ENCODE measurements at regions not wholly inside any gene's neighbourhood (a gene's known extent, or its start where the extent isn't known, plus 50 kb on each side); places are given as distances from the start of the nearest gene placed in this dataset.
"Not testable (repeated sequence)": the region's sequence is repeated elsewhere in the genome, so short reads cannot be mapped to it uniquely, and the experiment has no call there.

GRCh38 chr6:100229512-100229911, 235.2 kb downstream of the SIM1 start:
- Histone ChIP-seq H3K36me3 (no peaks in the 10 kb centered on the region), H3K9me3 (no peaks in the 10 kb centered on the region), H3K4me1 (peaks cover 0 to 8% (median 0%) of the 10 kb centered on the region in 12 donors), H3K27ac (peak overlapping the region in 1 of 12 donors; percentile 11), H3K4me3 (peak overlapping the region in 8 of 12 donors; percentile 46 to 60 (median 52)), H3K27me3 (peaks cover 0 to 4% (median 0%) of the 10 kb centered on the region in 9 donors)
- WGBS, 4 donors: 76 to 81% (median 78%) methylated on average over 5 of the region's 5 CpGs
- intact Hi-C loops (cut with DNase I): no loop called here
- no peak for DNase-seq
- ATAC-seq: no peak
- TF ChIP-seq POLR2A (IDR thresholded peaks at IDR 0.05) (no peak), CTCF (IDR thresholded peaks at IDR 0.05) (no peak)

- peak overlapping the region; percentile 23 to 60 (median 50) for H3K4me3 ChIP-seq
- H3K27me3 ChIP-seq: peaks cover 0 to 4% (median 0%) of the 10 kb centered on the region in 9 donors
- 1 to 2% (median 1%) methylated on average over 21 to 30 of the region's 30 CpGs for whole genome bisulfite sequencing, 4 donors
- peak; percentile 52 to 86 (median 73) for DNase-seq
- H3K36me3 ChIP-seq: no peaks in the 10 kb centered on the region
- H3K4me1 ChIP-seq: peaks cover 0 to 8% (median 0%) of the 10 kb centered on the region in 12 donors
- peaks cover 0 to 3% (median 0%) of the 10 kb centered on the region in 12 donors for H3K9me3 ChIP-seq
- intact Hi-C loops (cut with DNase I): no loop called here
- TF ChIP-seq CTCF (IDR thresholded peaks at IDR 0.05): peak in 1 of 12 donors; percentile 4
- TF ChIP-seq POLR2A (IDR thresholded peaks at IDR 0.05): no peak
- ATAC-seq: peak; percentile 91 to 100 (median 96)
- H3K27ac ChIP-seq: peak overlapping the region in 2 of 12 donors; percentile 11 to 40
Measured at GRCh38 chr6:100228834-100229441, 234.9 kb upstream of the MCHR2 start.

- TF ChIP-seq CTCF (IDR thresholded peaks at IDR 0.05) (no peak), POLR2A (IDR thresholded peaks at IDR 0.05) (no peak)
- H3K27me3 ChIP-seq: peaks cover 0 to 4% (median 0%) of the 10 kb centered on the region in 9 donors
- DNase-seq: no peak
- peak overlapping the region in 11 of 12 donors; percentile 26 to 60 (median 51) for H3K4me3 ChIP-seq
- intact Hi-C loops (cut with DNase I): no loop called here
- H3K27ac ChIP-seq: peak overlapping the region in 2 of 12 donors; percentile 11 to 40
- 39 to 49% (median 44%) methylated on average over 8 of the region's 8 CpGs for WGBS, 4 donors
- H3K4me1 ChIP-seq: peaks cover 0 to 8% (median 0%) of the 10 kb centered on the region in 12 donors
- ATAC-seq: no peak
- no peaks in the 10 kb centered on the region for H3K36me3 ChIP-seq
- peaks cover 0 to 4% (median 0%) of the 10 kb centered on the region in 12 donors for H3K9me3 ChIP-seq
Measured at GRCh38 chr6:100228437-100228833, 234.4 kb upstream of the MCHR2 start.

- no peak for ATAC-seq
Measured at GRCh38 chr6:100226811-100227210, 232.8 kb upstream of the MCHR2 start.

GRCh38 chr6:100223952-100224351, 229.9 kb upstream of the MCHR2 start:
- H3K27me3 ChIP-seq; DNase-seq; H3K4me3 ChIP-seq; H3K36me3 ChIP-seq; H3K27ac ChIP-seq; intact Hi-C loops (cut with DNase I); H3K4me1 ChIP-seq; H3K9me3 ChIP-seq; ATAC-seq: not testable (repeated sequence)
- 64 to 71% (median 68%) methylated on average over 1 of the region's 1 CpG for WGBS, 4 donors

More at GRCh38 chr6:100226811-100227210, 232.8 kb upstream of the MCHR2 start:
- WGBS, 4 donors: 46 to 55% (median 47%) methylated on average over 3 of the region's 3 CpGs
- peaks cover 0 to 8% (median 0%) of the 10 kb centered on the region in 12 donors for H3K4me1 ChIP-seq
- no peak for DNase-seq
- peaks cover 0 to 4% (median 0%) of the 10 kb centered on the region in 9 donors for H3K27me3 ChIP-seq
- no peak overlapping the region for H3K4me3 ChIP-seq
- peaks cover 0 to 4% (median 0%) of the 10 kb centered on the region in 12 donors for H3K9me3 ChIP-seq
- TF ChIP-seq POLR2A (IDR thresholded peaks at IDR 0.05): no peak
- no peak for TF ChIP-seq CTCF (IDR thresholded peaks at IDR 0.05)
- no peaks in the 10 kb centered on the region for H3K36me3 ChIP-seq
- intact Hi-C loops (cut with DNase I): no loop called here
- H3K27ac ChIP-seq: no peak overlapping the region

All from heart left ventricle (tissue), 16 donors.